ENCODE measurements at regions not wholly inside any gene's neighbourhood (a gene's known extent, or its start where the extent isn't known, plus 50 kb on each side); places are given as distances from the start of the nearest gene placed in this dataset.

DNA sequence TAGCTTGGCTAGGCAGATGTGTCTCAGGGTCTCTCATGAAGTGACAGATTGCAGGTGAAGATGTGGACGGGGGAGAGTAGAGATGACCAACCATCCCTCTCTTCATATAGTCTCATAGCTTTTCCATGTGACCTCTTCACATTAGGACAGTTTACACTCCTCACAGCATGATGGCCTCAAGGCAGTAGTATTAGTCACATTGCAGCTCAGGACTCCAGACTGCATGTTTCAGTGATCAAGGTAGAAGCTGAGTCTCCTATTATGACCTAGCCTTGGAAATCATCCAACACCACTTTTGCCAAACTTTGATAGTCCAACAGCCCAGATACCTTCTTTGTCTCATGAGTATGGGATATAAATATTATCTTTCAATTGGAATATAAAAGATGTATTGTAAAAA, 147.7 kb downstream of the GASK1B start:
- H3K27me3 ChIP-seq (ENCODE audit: insufficient read depth, low read depth): no peaks in the 10 kb centered on the region

DNA sequence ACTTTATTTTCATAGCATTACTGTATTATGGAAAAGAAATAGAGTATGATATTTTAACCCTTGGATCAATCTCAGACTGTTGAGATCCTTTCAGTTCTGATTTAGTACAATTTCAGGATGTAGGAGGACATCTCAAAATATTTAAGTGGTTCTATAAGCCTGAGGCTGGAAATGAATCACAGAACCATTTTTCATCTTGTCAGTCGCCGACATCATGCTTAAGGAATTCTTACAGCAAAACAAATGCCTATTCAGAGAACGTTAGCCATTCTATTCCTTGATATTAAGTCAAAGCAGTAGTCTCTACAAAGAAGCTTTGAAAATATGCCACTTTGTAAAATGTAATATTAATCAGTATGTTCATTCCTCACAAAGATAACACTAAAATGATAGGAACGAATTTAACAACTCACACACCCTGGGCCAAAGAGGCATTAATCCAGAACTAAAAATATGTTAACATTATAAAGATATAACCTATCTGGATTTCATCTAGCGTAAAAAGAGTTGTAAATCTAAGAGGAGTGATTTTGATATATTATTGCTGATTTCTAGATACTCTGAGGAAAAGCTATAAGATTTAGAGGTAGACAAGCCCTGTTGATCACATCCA, 152.0 kb downstream of the GASK1B start:
- H3K4me2 ChIP-seq: no peak overlapping the region
- no peaks in the 10 kb centered on the region for H3K27me3 ChIP-seq (ENCODE audit: insufficient read depth, low read depth)
- no peaks in the 10 kb centered on the region for H4K20me1 ChIP-seq (ENCODE audit: insufficient read depth)
- no peak overlapping the region for H3K27ac ChIP-seq
- TF ChIP-seq, protein P1, sequence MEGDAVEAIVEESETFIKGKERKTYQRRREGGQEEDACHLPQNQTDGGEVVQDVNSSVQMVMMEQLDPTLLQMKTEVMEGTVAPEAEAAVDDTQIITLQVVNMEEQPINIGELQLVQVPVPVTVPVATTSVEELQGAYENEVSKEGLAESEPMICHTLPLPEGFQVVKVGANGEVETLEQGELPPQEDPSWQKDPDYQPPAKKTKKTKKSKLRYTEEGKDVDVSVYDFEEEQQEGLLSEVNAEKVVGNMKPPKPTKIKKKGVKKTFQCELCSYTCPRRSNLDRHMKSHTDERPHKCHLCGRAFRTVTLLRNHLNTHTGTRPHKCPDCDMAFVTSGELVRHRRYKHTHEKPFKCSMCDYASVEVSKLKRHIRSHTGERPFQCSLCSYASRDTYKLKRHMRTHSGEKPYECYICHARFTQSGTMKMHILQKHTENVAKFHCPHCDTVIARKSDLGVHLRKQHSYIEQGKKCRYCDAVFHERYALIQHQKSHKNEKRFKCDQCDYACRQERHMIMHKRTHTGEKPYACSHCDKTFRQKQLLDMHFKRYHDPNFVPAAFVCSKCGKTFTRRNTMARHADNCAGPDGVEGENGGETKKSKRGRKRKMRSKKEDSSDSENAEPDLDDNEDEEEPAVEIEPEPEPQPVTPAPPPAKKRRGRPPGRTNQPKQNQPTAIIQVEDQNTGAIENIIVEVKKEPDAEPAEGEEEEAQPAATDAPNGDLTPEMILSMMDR (conservative IDR thresholded peaks at IDR 0.05; ENCODE audit: low read depth, low read length): no peak
- no peaks in the 10 kb centered on the region for H3K4me1 ChIP-seq (ENCODE audit: low read depth, poor library complexity, severe bottlenecking)
- no peaks in the 10 kb centered on the region for H3K36me3 ChIP-seq (ENCODE audit: insufficient read depth)
- no peak overlapping the region for H3K4me3 ChIP-seq (IDR thresholded peaks at IDR 0.05; ENCODE audit: insufficient read depth, low read depth, low read length)
- no peak overlapping the region for H2AFZ ChIP-seq (ENCODE audit: low read depth)
- no peak overlapping the region for H3K9ac ChIP-seq
- no peaks in the 10 kb centered on the region for H3K79me2 ChIP-seq (ENCODE audit: insufficient read depth, low read depth)

More for the DNA sequence above, 147.7 kb downstream of the GASK1B start:
- no peak overlapping the region for H3K9ac ChIP-seq
- H3K27ac ChIP-seq: no peak overlapping the region
- no peaks in the 10 kb centered on the region for H3K36me3 ChIP-seq (ENCODE audit: insufficient read depth)
- no peak overlapping the region for H2AFZ ChIP-seq (ENCODE audit: low read depth)
- H3K4me3 ChIP-seq (IDR thresholded peaks at IDR 0.05; ENCODE audit: insufficient read depth, low read depth, low read length): no peak overlapping the region
- H3K79me2 ChIP-seq (ENCODE audit: insufficient read depth, low read depth): no peaks in the 10 kb centered on the region
- H3K4me2 ChIP-seq: no peak overlapping the region
- H3K4me1 ChIP-seq (ENCODE audit: low read depth, poor library complexity, severe bottlenecking): no peaks in the 10 kb centered on the region
- TF ChIP-seq, protein P1 (conservative IDR thresholded peaks at IDR 0.05; ENCODE audit: low read depth, low read length): no peak
- no peaks in the 10 kb centered on the region for H4K20me1 ChIP-seq (ENCODE audit: insufficient read depth)

DNA sequence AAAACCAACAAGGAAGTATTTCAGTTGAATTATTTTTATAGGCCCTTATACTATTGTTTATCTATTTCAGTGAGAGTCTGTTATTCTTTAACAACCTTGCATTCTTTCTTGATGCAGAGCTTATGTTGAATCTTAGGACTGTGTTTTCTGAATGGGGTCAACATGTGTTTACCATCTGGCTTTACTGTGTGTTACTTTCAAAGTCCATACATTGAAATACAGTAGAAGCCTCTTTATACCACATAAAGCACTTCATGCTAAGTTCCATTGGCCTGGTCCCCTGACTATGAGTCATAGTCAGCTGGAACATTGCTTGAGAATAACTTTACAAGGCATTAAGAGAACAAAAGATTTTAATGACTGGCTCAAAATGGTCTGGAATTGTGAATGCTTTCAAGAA, 152.6 kb downstream of the GASK1B start:
- Histone ChIP-seq H3K4me3 (IDR thresholded peaks at IDR 0.05; ENCODE audit: insufficient read depth, low read depth, low read length) (no peak overlapping the region), H3K4me1 (ENCODE audit: low read depth, poor library complexity, severe bottlenecking) (no peaks in the 10 kb centered on the region), H3K27me3 (ENCODE audit: insufficient read depth, low read depth) (no peaks in the 10 kb centered on the region), H2AFZ (ENCODE audit: low read depth) (no peak overlapping the region), H3K4me2 (no peak overlapping the region), H3K79me2 (ENCODE audit: insufficient read depth, low read depth) (no peaks in the 10 kb centered on the region), H3K9ac (no peak overlapping the region), H4K20me1 (ENCODE audit: insufficient read depth) (no peaks in the 10 kb centered on the region), H3K36me3 (ENCODE audit: insufficient read depth) (no peaks in the 10 kb centered on the region), H3K27ac (no peak overlapping the region)
- TF ChIP-seq, protein P1 (conservative IDR thresholded peaks at IDR 0.05; ENCODE audit: low read depth, low read length): no peak

DNA sequence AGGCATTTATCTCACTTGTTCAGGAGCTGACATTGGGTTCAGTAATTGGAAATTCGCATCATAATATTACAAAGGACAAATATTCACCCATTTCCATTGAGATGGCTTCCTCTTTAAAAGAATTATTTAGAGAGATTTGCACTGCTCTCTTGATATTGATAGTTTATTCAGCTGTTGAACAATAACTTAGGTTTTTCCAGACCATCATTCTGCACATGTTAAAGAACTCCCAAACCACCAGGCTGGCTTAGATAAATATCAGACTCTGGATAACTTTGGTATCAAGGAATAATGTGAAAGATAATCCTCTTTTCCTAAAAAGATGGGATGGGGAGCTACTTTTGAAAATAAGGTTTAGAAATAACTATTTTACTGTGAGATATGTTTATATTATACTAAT, 154.0 kb downstream of the GASK1B start:
- no peak overlapping the region for H3K9ac ChIP-seq
- TF ChIP-seq, protein P1 (conservative IDR thresholded peaks at IDR 0.05; ENCODE audit: low read depth, low read length): no peak
- H4K20me1 ChIP-seq (ENCODE audit: insufficient read depth): no peaks in the 10 kb centered on the region
- H2AFZ ChIP-seq (ENCODE audit: low read depth): no peak overlapping the region
- no peaks in the 10 kb centered on the region for H3K79me2 ChIP-seq (ENCODE audit: insufficient read depth, low read depth)
- no peaks in the 10 kb centered on the region for H3K36me3 ChIP-seq (ENCODE audit: insufficient read depth)
- no peak overlapping the region for H3K27ac ChIP-seq
- no peaks in the 10 kb centered on the region for H3K4me1 ChIP-seq (ENCODE audit: low read depth, poor library complexity, severe bottlenecking)
- no peak overlapping the region for H3K4me3 ChIP-seq (IDR thresholded peaks at IDR 0.05; ENCODE audit: insufficient read depth, low read depth, low read length)
- no peaks in the 10 kb centered on the region for H3K27me3 ChIP-seq (ENCODE audit: insufficient read depth, low read depth)
- no peak overlapping the region for H3K4me2 ChIP-seq
